ACC112 (cell line): ENCODE measurements at regions not wholly inside any gene's neighbourhood (a gene's known extent, or its start where the extent isn't known, plus 50 kb on each side); places are given as distances from the start of the nearest gene placed in this dataset.

Experiments
- H2AFZ ChIP-seq: fragments of 200-600 bp; sonication (generic); one replicate; pipeline ENCODE4 v1.6.0; 2017; ENCODE audit warnings: antibody characterized with exemption, low read length; ENCODE audit not compliant: unreplicated experiment
- H3K27ac ChIP-seq: fragments of 200-600 bp; sonication (generic); 2 replicates; pipeline ENCODE4 v1.5.1; 2014; ENCODE audit warnings: low read depth, mild to moderate bottlenecking, antibody characterized with exemption, low read length, moderate library complexity
- H3K27me3 ChIP-seq: fragments of 200-600 bp; sonication (generic); 2 replicates; pipeline ENCODE4 v1.6.1; 2014; ENCODE audit warnings: mild to moderate bottlenecking, antibody characterized with exemption, low read length, moderate library complexity, mixed read lengths; ENCODE audit not compliant: insufficient read depth
- H3K36me3 ChIP-seq: fragments of 200-600 bp; sonication (generic); 2 replicates; pipeline ENCODE4 v1.6.1; 2016; ENCODE audit warnings: mild to moderate bottlenecking, antibody characterized with exemption, low read length, moderate library complexity, mixed read lengths; ENCODE audit not compliant: insufficient read depth
- H3K4me1 ChIP-seq: fragments of 200-600 bp; sonication (generic); one replicate; pipeline ENCODE4 v1.6.1; 2016; ENCODE audit warnings: low read length, mixed read lengths; ENCODE audit not compliant: insufficient read depth, unreplicated experiment, control insufficient read depth
- H3K4me3 ChIP-seq: fragments of 200-600 bp; sonication (generic); 2 replicates; pipeline ENCODE4 v1.5.1; 2014; ENCODE audit warnings: mild to moderate bottlenecking, low read depth, low read length
- H3K79me2 ChIP-seq: fragments of 200-600 bp; sonication (generic); one replicate; pipeline ENCODE4 v1.6.0; 2016; ENCODE audit warnings: low read length; ENCODE audit not compliant: control insufficient read depth, unreplicated experiment, insufficient read depth

GRCh38 chr3:127448671-127449070 lies 141.9 kb downstream of the TPRA1 start:
- no peak overlapping the region for H2AFZ ChIP-seq
- H3K4me1 ChIP-seq = no peaks in the 10 kb centered on the region
- no peaks in the 10 kb centered on the region for H3K36me3 ChIP-seq
- H3K4me3 ChIP-seq = no peak overlapping the region
- H3K27ac ChIP-seq = no peak overlapping the region
- peaks cover 57% of the 10 kb centered on the region for H3K27me3 ChIP-seq
- H3K79me2 ChIP-seq = no peaks in the 10 kb centered on the region

GRCh38 chr3:127448161-127448561 lies 142.4 kb downstream of the TPRA1 start:
- H3K36me3 ChIP-seq = no peaks in the 10 kb centered on the region
- H3K4me3 ChIP-seq = no peak overlapping the region
- no peaks in the 10 kb centered on the region for H3K79me2 ChIP-seq
- no peak overlapping the region for H2AFZ ChIP-seq
- H3K27me3 ChIP-seq = peaks cover 54% of the 10 kb centered on the region
- no peak overlapping the region for H3K27ac ChIP-seq
- no peaks in the 10 kb centered on the region for H3K4me1 ChIP-seq

GRCh38 chr3:127446756-127447155 lies 143.8 kb downstream of the TPRA1 start:
- Histone ChIP-seq H3K4me3 (no peak overlapping the region), H3K4me1 (no peaks in the 10 kb centered on the region), H3K36me3 (no peaks in the 10 kb centered on the region), H3K27ac (no peak overlapping the region), H3K27me3 (peaks cover 47% of the 10 kb centered on the region), H2AFZ (no peak overlapping the region), H3K79me2 (no peaks in the 10 kb centered on the region)

- peaks cover 53% of the 10 kb centered on the region for H3K27me3 ChIP-seq
- H3K79me2 ChIP-seq = no peaks in the 10 kb centered on the region
- no peak overlapping the region for H3K27ac ChIP-seq
Measured at GRCh38 chr3:127445581-127446343, 144.8 kb downstream of the TPRA1 start.

GRCh38 chr3:127444761-127445160 lies 145.8 kb downstream of the TPRA1 start:
- Histone ChIP-seq H3K79me2 (no peaks in the 10 kb centered on the region), H3K27ac (no peak overlapping the region), H3K4me3 (no peak overlapping the region), H3K36me3 (no peaks in the 10 kb centered on the region), H2AFZ (no peak overlapping the region), H3K27me3 (peaks cover 48% of the 10 kb centered on the region), H3K4me1 (no peaks in the 10 kb centered on the region)

More at GRCh38 chr3:127445581-127446343, 144.8 kb downstream of the TPRA1 start:
- Histone ChIP-seq H3K36me3 (no peaks in the 10 kb centered on the region), H3K4me1 (no peaks in the 10 kb centered on the region), H3K4me3 (no peak overlapping the region), H2AFZ (no peak overlapping the region)

GRCh38 chr3:127443581-127444375 lies 146.8 kb downstream of the TPRA1 start:
- H3K36me3 ChIP-seq = no peaks in the 10 kb centered on the region
- H3K27me3 ChIP-seq = peaks cover 44% of the 10 kb centered on the region
- no peak overlapping the region for H3K27ac ChIP-seq
- no peaks in the 10 kb centered on the region for H3K79me2 ChIP-seq
- H3K4me3 ChIP-seq = no peak overlapping the region
- no peaks in the 10 kb centered on the region for H3K4me1 ChIP-seq
- no peak overlapping the region for H2AFZ ChIP-seq

GRCh38 chr3:127442506-127442905 lies 148.0 kb downstream of the TPRA1 start:
- Histone ChIP-seq H3K4me1 (no peaks in the 10 kb centered on the region), H3K79me2 (no peaks in the 10 kb centered on the region), H3K36me3 (no peaks in the 10 kb centered on the region), H3K27me3 (peaks cover 39% of the 10 kb centered on the region), H3K27ac (no peak overlapping the region), H3K4me3 (no peak overlapping the region), H2AFZ (no peak overlapping the region)

- Histone ChIP-seq H3K36me3 (no peaks in the 10 kb centered on the region), H3K27me3 (peaks cover 44% of the 10 kb centered on the region), H3K4me3 (no peak overlapping the region), H3K27ac (no peak overlapping the region), H3K79me2 (no peaks in the 10 kb centered on the region), H3K4me1 (no peaks in the 10 kb centered on the region), H2AFZ (no peak overlapping the region)
Measured at GRCh38 chr3:127441764-127442163, 148.8 kb downstream of the TPRA1 start.

- no peak overlapping the region for H2AFZ ChIP-seq
- H3K4me3 ChIP-seq = no peak overlapping the region
Measured at GRCh38 chr3:127440384-127440783, 150.1 kb downstream of the TPRA1 start.

GRCh38 chr3:127439621-127440020 lies 150.9 kb downstream of the TPRA1 start:
- Histone ChIP-seq H2AFZ (no peak overlapping the region), H3K36me3 (no peaks in the 10 kb centered on the region), H3K27me3 (peaks cover 56% of the 10 kb centered on the region), H3K27ac (no peak overlapping the region), H3K4me3 (no peak overlapping the region), H3K79me2 (no peaks in the 10 kb centered on the region), H3K4me1 (no peaks in the 10 kb centered on the region)

More at GRCh38 chr3:127440384-127440783, 150.1 kb downstream of the TPRA1 start:
- Histone ChIP-seq H3K27me3 (peaks cover 56% of the 10 kb centered on the region), H3K79me2 (no peaks in the 10 kb centered on the region), H3K4me1 (no peaks in the 10 kb centered on the region), H3K27ac (no peak overlapping the region), H3K36me3 (no peaks in the 10 kb centered on the region)

GRCh38 chr3:127438951-127439350 lies 151.1 kb upstream of the PRR20G start:
- Histone ChIP-seq H2AFZ (no peak overlapping the region), H3K4me3 (no peak overlapping the region), H3K4me1 (no peaks in the 10 kb centered on the region), H3K36me3 (no peaks in the 10 kb centered on the region), H3K79me2 (no peaks in the 10 kb centered on the region), H3K27ac (no peak overlapping the region), H3K27me3 (peaks cover 56% of the 10 kb centered on the region)
